ENCODE measurements at regions not wholly inside any gene's neighbourhood (a gene's known extent, or its start where the extent isn't known, plus 50 kb on each side); places are given as distances from the start of the nearest gene placed in this dataset.

GRCh38 chr7:84647797-84648757, 453.5 kb upstream of the SEMA3A start:
- TF ChIP-seq CTCF (conservative IDR thresholded peaks at IDR 0.05 in 1 of 2, IDR thresholded peaks at IDR 0.05 in 1 of 2; ENCODE audit: extremely low read depth in 1 of 2, insufficient read depth in 1 of 2, low read depth in 1 of 2, low read length in 2 of 2) (no peak), EZH2 (IDR thresholded peaks at IDR 0.05; ENCODE audit: borderline replicate concordance, low read length) (no peak)
